B cell (primary cell): ENCODE measurements at regions not wholly inside any gene's neighbourhood (a gene's known extent, or its start where the extent isn't known, plus 50 kb on each side); places are given as distances from the start of the nearest gene placed in this dataset.

ENCODE experiments used
- ATAC-seq: fragments of 200-7000 bp; cut with Tn5 transposase; one replicate; pipeline ENCODE4 v1.10.0; 2021; ENCODE audit warnings: low read depth, mild to moderate bottlenecking, moderate number of reproducible peaks, moderate library complexity
- CTCF ChIA-PET: fragments of 350-600 bp; sonication (Branson Sonifier 250); formaldehyde crosslinking; loops from one replicate; lab custom pipeline; 2021; ENCODE audit warnings: antibody characterized with exemption, inconsistent platforms; lab: Charles Lee
- POLR2A ChIA-PET: fragments of 350-600 bp; sonication (Branson Sonifier 250); formaldehyde crosslinking; loops from one replicate; lab custom pipeline; 2021; ENCODE audit warnings: antibody characterized with exemption; lab: Charles Lee
- DNase-seq: peaks from one replicate; pipeline ENCODE4 v3.0.0; 2013
- H2AFZ ChIP-seq: 2 replicates; pipeline ENCODE4 v1.6.1; 2012; ENCODE audit warnings: mild to moderate bottlenecking, low read depth, low read length; ENCODE audit not compliant: insufficient read depth, poor library complexity, severe bottlenecking
- H3K27ac ChIP-seq, 2 donors: 1 replicate in 1 of 2; 2 replicates in 1 of 2; pipeline ENCODE4 v1.5.1; 2012 to 2013; ENCODE audit warnings: low read length in 2 of 2, mild to moderate bottlenecking in 2 of 2, moderate library complexity in 1 of 2
- H3K27me3 ChIP-seq, 4 experiments: fragments of 200-600 bp in 1 of 4; sonication (generic) in 1 of 4; replicated peaks in 1 of 4; 1 replicate in 2 of 4; 2 replicates in 2 of 4; pipeline versions ENCODE4 v1.6.1 to v1.7.0; 2013 to 2016; ENCODE audit warnings: low read length in 3 of 4, mild to moderate bottlenecking in 2 of 4, mixed read lengths in 1 of 4, moderate library complexity in 1 of 4; ENCODE audit not compliant: insufficient read depth in 4 of 4, control insufficient read depth in 3 of 4; ENCODE audit errors: control extremely low read depth in 1 of 4
- H3K36me3 ChIP-seq, 2 experiments: replicated peaks in 1 of 2; 1 replicate in 1 of 2; 2 replicates in 1 of 2; pipeline versions ENCODE4 v1.6.1 to v1.7.1; 2013; ENCODE audit warnings: low read length in 1 of 2; ENCODE audit not compliant: insufficient read depth in 2 of 2, control insufficient read depth in 1 of 2; ENCODE audit errors: control extremely low read depth in 1 of 2, extremely low read depth in 1 of 2
- H3K4me1 ChIP-seq, 2 donors: fragments of 200-600 bp in 1 of 2; sonication (generic) in 1 of 2; 1 replicate in 1 of 2; 2 replicates in 1 of 2; pipeline versions ENCODE4 v1.5.1 to v1.6.1; 2013 to 2017; ENCODE audit warnings: low read length in 2 of 2; ENCODE audit not compliant: control insufficient read depth in 2 of 2, insufficient read depth in 2 of 2
- H3K4me2 ChIP-seq: replicated peaks from 2 replicates; pipeline ENCODE3; 2012; ENCODE audit warnings: mild to moderate bottlenecking, low read depth, low read length; ENCODE audit not compliant: poor library complexity, severe bottlenecking
- H3K4me3 ChIP-seq, 5 experiments: fragments of 200-600 bp in 1 of 5; sonication (generic) in 1 of 5; 1 replicate in 3 of 5; 2 replicates in 2 of 5; pipeline versions ENCODE4 v1.5.1 to v1.7.0; 2011 to 2016; ENCODE audit warnings: low read length in 4 of 5, mild to moderate bottlenecking in 4 of 5, low read depth in 2 of 5, control low read depth in 1 of 5, moderate library complexity in 1 of 5; ENCODE audit not compliant: insufficient read depth in 1 of 5; ENCODE audit errors: control extremely low read depth in 1 of 5, extremely low read depth in 1 of 5
- H3K79me2 ChIP-seq: fragments of 200-600 bp; sonication (generic); one replicate; pipeline ENCODE4 v1.6.0; 2016; ENCODE audit warnings: low read length; ENCODE audit not compliant: control insufficient read depth, insufficient read depth
- H3K9ac ChIP-seq: fragments of 200-600 bp; sonication (generic); 2 replicates; pipeline ENCODE4 v1.6.1; 2017; ENCODE audit warnings: mild to moderate bottlenecking, low read length, moderate library complexity
- H3K9me3 ChIP-seq, 3 donors: one replicate each; pipeline versions ENCODE4 v1.6.1 to v1.7.1; 2013; ENCODE audit warnings: low read length in 2 of 3; ENCODE audit not compliant: control insufficient read depth in 2 of 3, insufficient read depth in 1 of 3; ENCODE audit errors: control extremely low read depth in 1 of 3
- H4K20me1 ChIP-seq: 2 replicates; pipeline ENCODE4 v1.6.0; 2012; ENCODE audit warnings: mild to moderate bottlenecking, low read length; ENCODE audit not compliant: insufficient read depth, control insufficient read depth, poor library complexity, severe bottlenecking
- H3K27ac Mint-ChIP-seq: one replicate; pipeline ENCODE4 v1.8.0; 2021; ENCODE audit warnings: mixed read lengths
- H3K27me3 Mint-ChIP-seq: one replicate; pipeline ENCODE4 v1.8.0; 2021; ENCODE audit warnings: mixed read lengths
- H3K4me1 Mint-ChIP-seq: one replicate; pipeline ENCODE4 v1.8.0; 2021; ENCODE audit warnings: mixed read lengths
- H3K4me3 Mint-ChIP-seq: one replicate; pipeline ENCODE4 v1.8.0; 2021; ENCODE audit warnings: mixed read lengths
- H3K9me3 Mint-ChIP-seq: one replicate; pipeline ENCODE4 v1.8.0; 2022; ENCODE audit warnings: mixed read lengths; ENCODE audit not compliant: insufficient read depth
- EZH2 ChIP-seq: IDR thresholded peaks from 2 replicates; pipeline ENCODE4 v1.6.1; 2012; ENCODE audit warnings: borderline replicate concordance, low read depth, mild to moderate bottlenecking, moderate library complexity, low read length; ENCODE audit not compliant: insufficient read depth, poor library complexity, severe bottlenecking
- WGBS: methylation state at CpG from one replicate; pipeline ENCODE4 v1.1.5; 2013; ENCODE audit warnings: missing lambda C conversion rate; ENCODE audit not compliant: insufficient coverage; 5-methylcytosine and 5-hydroxymethylcytosine counted together
- intact Hi-C: fragments of 100-400 bp; cut with micrococcal nuclease; formaldehyde crosslinking; loops from one replicate; pipeline ENCODE4 v1.10.0; 2022
- TF ChIP-seq, protein P1 (sequence below): fragments of 200-600 bp; IDR thresholded peaks from one replicate; pipeline ENCODE4 v1.8.0; 2022; ENCODE audit warnings: antibody characterized with exemption, mild to moderate bottlenecking

- Histone ChIP-seq H3K4me2 (no peak overlapping the region), H3K79me2 (no peaks in the 10 kb centered on the region), H3K9ac (no peak overlapping the region), H3K27ac (no peak overlapping the region), H3K27me3 (peaks cover 0 to 8% (median 0%) of the 10 kb centered on the region in 4 experiments), H3K4me1 (no peaks in the 10 kb centered on the region), H3K36me3 (no peaks in the 10 kb centered on the region), H3K4me3 (no peak overlapping the region), H4K20me1 (no peaks in the 10 kb centered on the region), H3K9me3 (no peaks in the 10 kb centered on the region), H2AFZ (no peak overlapping the region)
- intact Hi-C loops, result no loop called here
- CTCF ChIA-PET, result interaction anchor here (1.0 kb wide), 1 partner anchor 11 kb away, joined by 3 read pairs; no protein-coding TSS in a partner anchor
- peaks cover 15% of the 10 kb centered on the region for H3K27me3 Mint-ChIP-seq
- ATAC-seq (no peak), DNase-seq (no peak)
- H3K4me3 Mint-ChIP-seq, result no peak overlapping the region
- TF ChIP-seq, protein P1, sequence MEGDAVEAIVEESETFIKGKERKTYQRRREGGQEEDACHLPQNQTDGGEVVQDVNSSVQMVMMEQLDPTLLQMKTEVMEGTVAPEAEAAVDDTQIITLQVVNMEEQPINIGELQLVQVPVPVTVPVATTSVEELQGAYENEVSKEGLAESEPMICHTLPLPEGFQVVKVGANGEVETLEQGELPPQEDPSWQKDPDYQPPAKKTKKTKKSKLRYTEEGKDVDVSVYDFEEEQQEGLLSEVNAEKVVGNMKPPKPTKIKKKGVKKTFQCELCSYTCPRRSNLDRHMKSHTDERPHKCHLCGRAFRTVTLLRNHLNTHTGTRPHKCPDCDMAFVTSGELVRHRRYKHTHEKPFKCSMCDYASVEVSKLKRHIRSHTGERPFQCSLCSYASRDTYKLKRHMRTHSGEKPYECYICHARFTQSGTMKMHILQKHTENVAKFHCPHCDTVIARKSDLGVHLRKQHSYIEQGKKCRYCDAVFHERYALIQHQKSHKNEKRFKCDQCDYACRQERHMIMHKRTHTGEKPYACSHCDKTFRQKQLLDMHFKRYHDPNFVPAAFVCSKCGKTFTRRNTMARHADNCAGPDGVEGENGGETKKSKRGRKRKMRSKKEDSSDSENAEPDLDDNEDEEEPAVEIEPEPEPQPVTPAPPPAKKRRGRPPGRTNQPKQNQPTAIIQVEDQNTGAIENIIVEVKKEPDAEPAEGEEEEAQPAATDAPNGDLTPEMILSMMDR, result no peak
- TF ChIP-seq EZH2, result no peak
- no peaks in the 10 kb centered on the region for H3K4me1 Mint-ChIP-seq
- POLR2A ChIA-PET, result no interaction called here
- no peaks in the 10 kb centered on the region for H3K9me3 Mint-ChIP-seq
- no CpG with 5 or more reads among the region's 1 CpG for WGBS
- no peak overlapping the region for H3K27ac Mint-ChIP-seq
These were observed 384.5 kb upstream of the CCDC196 start for GRCh38 chr14:66101662-66102061.

- ChIA-PET CTCF (no interaction called here), POLR2A (no interaction called here)
- ATAC-seq (no peak), DNase-seq (no peak)
- Mint-ChIP-seq H3K4me1 (no peaks in the 10 kb centered on the region), H3K27me3 (peaks cover 13% of the 10 kb centered on the region), H3K9me3 (no peaks in the 10 kb centered on the region), H3K4me3 (no peak overlapping the region), H3K27ac (no peak overlapping the region)
- TF ChIP-seq, protein P1, result no peak
- TF ChIP-seq EZH2, result no peak
- no peaks in the 10 kb centered on the region for H3K9me3 ChIP-seq
- H3K36me3 ChIP-seq, result no peaks in the 10 kb centered on the region
- H2AFZ ChIP-seq, result no peak overlapping the region
- no peak overlapping the region for H3K9ac ChIP-seq
- no peak overlapping the region for H3K4me3 ChIP-seq
- no peaks in the 10 kb centered on the region for H3K79me2 ChIP-seq
- no peak overlapping the region for H3K27ac ChIP-seq
- no peaks in the 10 kb centered on the region for H3K4me1 ChIP-seq
- peaks cover 0 to 8% (median 0%) of the 10 kb centered on the region in 4 experiments for H3K27me3 ChIP-seq
- 94% methylated on average over 4 of the region's 5 CpGs for WGBS
- no peak overlapping the region for H3K4me2 ChIP-seq
- intact Hi-C loops, result no loop called here
- H4K20me1 ChIP-seq, result no peaks in the 10 kb centered on the region
These were observed 381.7 kb upstream of the CCDC196 start for GRCh38 chr14:66104486-66104885.
